Esophagus squamous epithelium (tissue), 4 donors: ENCODE measurements at regions not wholly inside any gene's neighbourhood (a gene's known extent, or its start where the extent isn't known, plus 50 kb on each side); places are given as distances from the start of the nearest gene placed in this dataset.

Experiments used
- POLR2A ChIP-seq, 4 donors: fragments of 450-650 bp; IDR thresholded peaks; one replicate each; pipeline ENCODE4 v1.6.1; 2017; ENCODE audit warnings: antibody characterized with exemption in 4 of 4, mild to moderate bottlenecking in 4 of 4, moderate library complexity in 3 of 4
- TF ChIP-seq, protein P1 (sequence below), 6 experiments: fragments of 450-650 bp in 4 of 6; fragments of 200-600 bp in 2 of 6; sonication (generic) in 2 of 6; IDR thresholded peaks; one replicate each; pipeline ENCODE4 v1.5.1; 2016 to 2019; ENCODE audit warnings: antibody characterized with exemption in 6 of 6, mild to moderate bottlenecking in 4 of 6, moderate library complexity in 4 of 6

DNA sequence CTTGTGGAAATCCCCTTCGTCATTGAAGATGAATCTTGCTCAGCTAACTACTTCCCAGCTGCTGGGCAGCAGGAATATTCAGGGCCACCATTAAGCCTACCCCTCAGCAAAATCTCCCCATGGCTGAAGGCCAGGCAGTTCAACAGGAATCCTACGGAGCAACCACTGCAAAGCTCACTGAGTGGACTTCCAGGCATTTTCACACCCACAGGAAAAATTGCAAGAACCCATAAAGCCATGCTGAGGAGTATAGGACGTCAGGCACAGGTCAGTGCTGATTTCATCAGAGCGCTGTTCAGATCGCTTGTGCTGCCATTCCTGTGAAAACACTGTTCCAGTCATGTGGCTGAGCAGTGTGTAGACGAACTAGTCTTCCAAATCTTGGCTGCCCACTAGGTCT is 134.8 kb upstream of the TACR1 start:
- TF ChIP-seq, protein P1, sequence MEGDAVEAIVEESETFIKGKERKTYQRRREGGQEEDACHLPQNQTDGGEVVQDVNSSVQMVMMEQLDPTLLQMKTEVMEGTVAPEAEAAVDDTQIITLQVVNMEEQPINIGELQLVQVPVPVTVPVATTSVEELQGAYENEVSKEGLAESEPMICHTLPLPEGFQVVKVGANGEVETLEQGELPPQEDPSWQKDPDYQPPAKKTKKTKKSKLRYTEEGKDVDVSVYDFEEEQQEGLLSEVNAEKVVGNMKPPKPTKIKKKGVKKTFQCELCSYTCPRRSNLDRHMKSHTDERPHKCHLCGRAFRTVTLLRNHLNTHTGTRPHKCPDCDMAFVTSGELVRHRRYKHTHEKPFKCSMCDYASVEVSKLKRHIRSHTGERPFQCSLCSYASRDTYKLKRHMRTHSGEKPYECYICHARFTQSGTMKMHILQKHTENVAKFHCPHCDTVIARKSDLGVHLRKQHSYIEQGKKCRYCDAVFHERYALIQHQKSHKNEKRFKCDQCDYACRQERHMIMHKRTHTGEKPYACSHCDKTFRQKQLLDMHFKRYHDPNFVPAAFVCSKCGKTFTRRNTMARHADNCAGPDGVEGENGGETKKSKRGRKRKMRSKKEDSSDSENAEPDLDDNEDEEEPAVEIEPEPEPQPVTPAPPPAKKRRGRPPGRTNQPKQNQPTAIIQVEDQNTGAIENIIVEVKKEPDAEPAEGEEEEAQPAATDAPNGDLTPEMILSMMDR (IDR thresholded peaks at IDR 0.05), result no peak
- no peak for TF ChIP-seq POLR2A (IDR thresholded peaks at IDR 0.05)
